ENCODE measurements at regions not wholly inside any gene's neighbourhood (a gene's known extent, or its start where the extent isn't known, plus 50 kb on each side); places are given as distances from the start of the nearest gene placed in this dataset.

DNA sequence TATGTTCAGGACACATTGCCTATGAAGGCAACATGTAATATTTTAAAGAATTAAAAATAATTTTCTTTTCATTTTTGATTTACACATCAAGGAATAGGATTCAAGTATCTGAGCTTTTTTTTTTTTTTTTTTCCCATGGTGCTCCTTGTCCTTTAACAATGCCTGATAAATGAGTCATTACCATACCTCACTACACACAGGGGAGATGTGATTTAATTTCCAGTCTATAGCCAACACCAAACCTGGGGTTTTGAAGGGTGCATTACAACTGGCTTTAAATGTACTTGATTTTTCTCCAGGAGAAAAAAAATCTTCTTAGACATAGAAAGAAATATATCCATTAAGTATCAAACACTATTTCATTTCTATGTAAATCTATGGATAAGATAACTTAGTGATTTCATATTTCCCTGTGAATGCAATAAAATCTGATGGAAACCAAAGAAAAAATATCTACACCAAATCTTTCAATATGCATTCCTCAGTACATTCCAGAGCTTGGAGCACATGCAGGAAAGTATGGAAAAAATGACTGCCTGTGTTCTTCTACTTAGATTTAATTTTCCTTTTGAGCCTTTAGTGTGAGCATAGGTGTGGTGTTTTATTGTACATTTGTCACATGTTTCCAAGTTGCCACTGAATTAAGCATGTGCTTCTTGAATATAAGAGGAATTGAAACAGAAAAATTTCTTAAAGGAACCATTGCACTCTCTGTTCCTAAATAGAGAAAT, 204.8 kb upstream of the MEOX2 start:
- no peaks in the 10 kb centered on the region for H3K36me3 Mint-ChIP-seq (ENCODE audit: low read depth)
- no peak for TF ChIP-seq POLR2AphosphoS5 (IDR thresholded peaks at IDR 0.05; ENCODE audit: low read depth)
- no peak overlapping the region for H3K4me2 ChIP-seq
- DNase-seq (ENCODE audit: low spot score) (no peak), ATAC-seq (no peak)
- no peak overlapping the region for H3K27ac ChIP-seq (ENCODE audit: low read depth)
- no peak overlapping the region for H3K27ac Mint-ChIP-seq
- H3K27me3 ChIP-seq (ENCODE audit: insufficient read depth) = no peaks in the 10 kb centered on the region
- H4K20me1 ChIP-seq (replicated peaks; ENCODE audit: insufficient read depth) = no peaks in the 10 kb centered on the region
- no peak overlapping the region for H2AFZ ChIP-seq
- H3K9me3 Mint-ChIP-seq = no peaks in the 10 kb centered on the region
- no peaks in the 10 kb centered on the region for H3K27me3 Mint-ChIP-seq (ENCODE audit: insufficient read depth, low read depth, poor library complexity)
- no peaks in the 10 kb centered on the region for H3K36me3 ChIP-seq (ENCODE audit: insufficient read depth)
- no peak overlapping the region for H3K4me3 Mint-ChIP-seq
- H3K4me3 ChIP-seq = no peak overlapping the region
- no peaks in the 10 kb centered on the region for H3K4me1 Mint-ChIP-seq
- no peaks in the 10 kb centered on the region for H3K4me1 ChIP-seq (ENCODE audit: insufficient read depth)
- no peaks in the 10 kb centered on the region for H3K79me2 ChIP-seq (replicated peaks; ENCODE audit: insufficient read depth)
- H3F3A ChIP-seq (replicated peaks; ENCODE audit: low read depth) = no peaks in the 10 kb centered on the region
- H3K9me2 ChIP-seq (ENCODE audit: insufficient read depth) = no peaks in the 10 kb centered on the region

DNA sequence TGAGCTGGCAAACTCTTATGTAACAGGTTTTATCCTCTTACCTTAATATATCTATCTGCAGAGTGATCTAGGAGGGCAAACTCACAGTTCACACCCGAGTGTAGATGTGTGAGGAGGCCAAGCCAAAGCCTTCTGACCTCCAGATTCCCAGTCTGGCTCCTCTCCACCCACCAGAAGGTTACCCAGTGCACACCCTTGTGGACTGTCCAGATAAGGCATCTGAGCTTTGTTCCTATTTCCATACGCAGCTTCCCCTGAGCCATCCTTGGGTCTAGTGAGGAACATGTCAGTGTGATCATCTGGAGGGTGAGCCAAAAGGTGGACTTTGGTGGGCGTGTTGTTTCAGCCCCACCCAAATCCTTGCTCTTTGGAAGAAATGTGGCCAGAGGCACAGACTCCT, 203.0 kb upstream of the MEOX2 start:
- Histone ChIP-seq H3K4me3 (no peak overlapping the region), H2AFZ (no peak overlapping the region), H4K20me1 (replicated peaks; ENCODE audit: insufficient read depth) (no peaks in the 10 kb centered on the region), H3K4me2 (no peak overlapping the region), H3K9me2 (ENCODE audit: insufficient read depth) (no peaks in the 10 kb centered on the region), H3K36me3 (ENCODE audit: insufficient read depth) (no peaks in the 10 kb centered on the region), H3F3A (replicated peaks; ENCODE audit: low read depth) (no peaks in the 10 kb centered on the region), H3K79me2 (replicated peaks; ENCODE audit: insufficient read depth) (no peaks in the 10 kb centered on the region), H3K27me3 (ENCODE audit: insufficient read depth) (no peaks in the 10 kb centered on the region), H3K4me1 (ENCODE audit: insufficient read depth) (no peaks in the 10 kb centered on the region), H3K27ac (ENCODE audit: low read depth) (no peak overlapping the region)
- Mint-ChIP-seq H3K4me3 (no peak overlapping the region), H3K4me1 (no peaks in the 10 kb centered on the region), H3K27me3 (ENCODE audit: insufficient read depth, low read depth, poor library complexity) (no peaks in the 10 kb centered on the region), H3K9me3 (no peaks in the 10 kb centered on the region), H3K27ac (no peak overlapping the region), H3K36me3 (ENCODE audit: low read depth) (no peaks in the 10 kb centered on the region)
- TF ChIP-seq ZNF331 (CRISPR knock-in tag; IDR thresholded peaks at IDR 0.05; ENCODE audit: low read depth) (no peak), POLR2AphosphoS5 (IDR thresholded peaks at IDR 0.05; ENCODE audit: low read depth) (no peak), EZH2phosphoT487 (IDR thresholded peaks at IDR 0.05; ENCODE audit: unreplicated experiment) (no peak), EZH2 (IDR thresholded peaks at IDR 0.05; ENCODE audit: low read depth, unreplicated experiment) (no peak), STAT1 (IDR thresholded peaks at IDR 0.05; ENCODE audit: unreplicated experiment) (no peak)
- TF ChIP-seq, protein P1, sequence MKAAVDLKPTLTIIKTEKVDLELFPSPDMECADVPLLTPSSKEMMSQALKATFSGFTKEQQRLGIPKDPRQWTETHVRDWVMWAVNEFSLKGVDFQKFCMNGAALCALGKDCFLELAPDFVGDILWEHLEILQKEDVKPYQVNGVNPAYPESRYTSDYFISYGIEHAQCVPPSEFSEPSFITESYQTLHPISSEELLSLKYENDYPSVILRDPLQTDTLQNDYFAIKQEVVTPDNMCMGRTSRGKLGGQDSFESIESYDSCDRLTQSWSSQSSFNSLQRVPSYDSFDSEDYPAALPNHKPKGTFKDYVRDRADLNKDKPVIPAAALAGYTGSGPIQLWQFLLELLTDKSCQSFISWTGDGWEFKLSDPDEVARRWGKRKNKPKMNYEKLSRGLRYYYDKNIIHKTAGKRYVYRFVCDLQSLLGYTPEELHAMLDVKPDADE (IDR thresholded peaks at IDR 0.05) = no peak
- TF ChIP-seq, protein P2, sequence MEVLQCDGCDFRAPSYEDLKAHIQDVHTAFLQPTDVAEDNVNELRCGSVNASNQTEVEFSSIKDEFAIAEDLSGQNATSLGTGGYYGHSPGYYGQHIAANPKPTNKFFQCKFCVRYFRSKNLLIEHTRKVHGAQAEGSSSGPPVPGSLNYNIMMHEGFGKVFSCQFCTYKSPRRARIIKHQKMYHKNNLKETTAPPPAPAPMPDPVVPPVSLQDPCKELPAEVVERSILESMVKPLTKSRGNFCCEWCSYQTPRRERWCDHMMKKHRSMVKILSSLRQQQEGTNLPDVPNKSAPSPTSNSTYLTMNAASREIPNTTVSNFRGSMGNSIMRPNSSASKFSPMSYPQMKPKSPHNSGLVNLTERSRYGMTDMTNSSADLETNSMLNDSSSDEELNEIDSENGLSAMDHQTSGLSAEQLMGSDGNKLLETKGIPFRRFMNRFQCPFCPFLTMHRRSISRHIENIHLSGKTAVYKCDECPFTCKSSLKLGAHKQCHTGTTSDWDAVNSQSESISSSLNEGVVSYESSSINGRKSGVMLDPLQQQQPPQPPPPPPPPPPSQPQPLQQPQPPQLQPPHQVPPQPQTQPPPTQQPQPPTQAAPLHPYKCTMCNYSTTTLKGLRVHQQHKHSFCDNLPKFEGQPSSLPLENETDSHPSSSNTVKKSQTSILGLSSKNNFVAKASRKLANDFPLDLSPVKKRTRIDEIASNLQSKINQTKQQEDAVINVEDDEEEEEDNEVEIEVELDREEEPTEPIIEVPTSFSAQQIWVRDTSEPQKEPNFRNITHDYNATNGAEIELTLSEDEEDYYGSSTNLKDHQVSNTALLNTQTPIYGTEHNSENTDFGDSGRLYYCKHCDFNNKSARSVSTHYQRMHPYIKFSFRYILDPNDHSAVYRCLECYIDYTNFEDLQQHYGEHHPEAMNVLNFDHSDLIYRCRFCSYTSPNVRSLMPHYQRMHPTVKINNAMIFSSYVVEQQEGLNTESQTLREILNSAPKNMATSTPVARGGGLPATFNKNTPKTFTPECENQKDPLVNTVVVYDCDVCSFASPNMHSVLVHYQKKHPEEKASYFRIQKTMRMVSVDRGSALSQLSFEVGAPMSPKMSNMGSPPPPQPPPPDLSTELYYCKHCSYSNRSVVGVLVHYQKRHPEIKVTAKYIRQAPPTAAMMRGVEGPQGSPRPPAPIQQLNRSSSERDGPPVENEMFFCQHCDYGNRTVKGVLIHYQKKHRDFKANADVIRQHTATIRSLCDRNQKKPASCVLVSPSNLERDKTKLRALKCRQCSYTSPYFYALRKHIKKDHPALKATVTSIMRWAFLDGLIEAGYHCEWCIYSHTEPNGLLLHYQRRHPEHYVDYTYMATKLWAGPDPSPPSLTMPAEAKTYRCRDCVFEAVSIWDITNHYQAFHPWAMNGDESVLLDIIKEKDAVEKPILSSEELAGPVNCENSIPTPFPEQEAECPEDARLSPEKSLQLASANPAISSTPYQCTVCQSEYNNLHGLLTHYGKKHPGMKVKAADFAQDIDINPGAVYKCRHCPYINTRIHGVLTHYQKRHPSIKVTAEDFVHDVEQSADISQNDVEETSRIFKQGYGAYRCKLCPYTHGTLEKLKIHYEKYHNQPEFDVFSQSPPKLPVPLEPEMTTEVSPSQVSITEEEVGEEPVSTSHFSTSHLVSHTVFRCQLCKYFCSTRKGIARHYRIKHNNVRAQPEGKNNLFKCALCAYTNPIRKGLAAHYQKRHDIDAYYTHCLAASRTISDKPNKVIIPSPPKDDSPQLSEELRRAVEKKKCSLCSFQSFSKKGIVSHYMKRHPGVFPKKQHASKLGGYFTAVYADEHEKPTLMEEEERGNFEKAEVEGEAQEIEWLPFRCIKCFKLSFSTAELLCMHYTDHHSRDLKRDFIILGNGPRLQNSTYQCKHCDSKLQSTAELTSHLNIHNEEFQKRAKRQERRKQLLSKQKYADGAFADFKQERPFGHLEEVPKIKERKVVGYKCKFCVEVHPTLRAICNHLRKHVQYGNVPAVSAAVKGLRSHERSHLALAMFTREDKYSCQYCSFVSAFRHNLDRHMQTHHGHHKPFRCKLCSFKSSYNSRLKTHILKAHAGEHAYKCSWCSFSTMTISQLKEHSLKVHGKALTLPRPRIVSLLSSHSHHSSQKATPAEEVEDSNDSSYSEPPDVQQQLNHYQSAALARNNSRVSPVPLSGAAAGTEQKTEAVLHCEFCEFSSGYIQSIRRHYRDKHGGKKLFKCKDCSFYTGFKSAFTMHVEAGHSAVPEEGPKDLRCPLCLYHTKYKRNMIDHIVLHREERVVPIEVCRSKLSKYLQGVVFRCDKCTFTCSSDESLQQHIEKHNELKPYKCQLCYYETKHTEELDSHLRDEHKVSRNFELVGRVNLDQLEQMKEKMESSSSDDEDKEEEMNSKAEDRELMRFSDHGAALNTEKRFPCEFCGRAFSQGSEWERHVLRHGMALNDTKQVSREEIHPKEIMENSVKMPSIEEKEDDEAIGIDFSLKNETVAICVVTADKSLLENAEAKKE (CRISPR knock-in tag; IDR thresholded peaks at IDR 0.05) = no peak
- TF ChIP-seq, protein P3, sequence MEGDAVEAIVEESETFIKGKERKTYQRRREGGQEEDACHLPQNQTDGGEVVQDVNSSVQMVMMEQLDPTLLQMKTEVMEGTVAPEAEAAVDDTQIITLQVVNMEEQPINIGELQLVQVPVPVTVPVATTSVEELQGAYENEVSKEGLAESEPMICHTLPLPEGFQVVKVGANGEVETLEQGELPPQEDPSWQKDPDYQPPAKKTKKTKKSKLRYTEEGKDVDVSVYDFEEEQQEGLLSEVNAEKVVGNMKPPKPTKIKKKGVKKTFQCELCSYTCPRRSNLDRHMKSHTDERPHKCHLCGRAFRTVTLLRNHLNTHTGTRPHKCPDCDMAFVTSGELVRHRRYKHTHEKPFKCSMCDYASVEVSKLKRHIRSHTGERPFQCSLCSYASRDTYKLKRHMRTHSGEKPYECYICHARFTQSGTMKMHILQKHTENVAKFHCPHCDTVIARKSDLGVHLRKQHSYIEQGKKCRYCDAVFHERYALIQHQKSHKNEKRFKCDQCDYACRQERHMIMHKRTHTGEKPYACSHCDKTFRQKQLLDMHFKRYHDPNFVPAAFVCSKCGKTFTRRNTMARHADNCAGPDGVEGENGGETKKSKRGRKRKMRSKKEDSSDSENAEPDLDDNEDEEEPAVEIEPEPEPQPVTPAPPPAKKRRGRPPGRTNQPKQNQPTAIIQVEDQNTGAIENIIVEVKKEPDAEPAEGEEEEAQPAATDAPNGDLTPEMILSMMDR (conservative IDR thresholded peaks at IDR 0.05; ENCODE audit: low read depth in 2 of 2) = peak; percentile 25 to 51; a peak in 3 of 4 replicates
- ATAC-seq = peak; percentile 24; the same call in 1 of the 3 replicates
- DNase-seq (ENCODE audit: low spot score) = peak; percentile 29

Data from GM23338 (cell line).